RWPE2 (cell line): ENCODE measurements at regions not wholly inside any gene's neighbourhood (a gene's known extent, or its start where the extent isn't known, plus 50 kb on each side); places are given as distances from the start of the nearest gene placed in this dataset.

Experiments used
- ATAC-seq: fragments of 200-7000 bp; cut with Tn5 transposase; 3 replicates; pipeline ENCODE4 v1.9.1; 2021; ENCODE audit warnings: low read depth
- DNase-seq: peaks from one replicate; pipeline ENCODE4 v3.0.0-alpha.2; 2020; ENCODE audit warnings: low spot score
- H3K27ac ChIP-seq: fragments of 450-650 bp; 2 replicates; pipeline ENCODE4 v1.5.1; 2017; ENCODE audit warnings: mild to moderate bottlenecking; ENCODE audit not compliant: poor library complexity, severe bottlenecking
- H3K27me3 ChIP-seq: fragments of 250-450 bp; sonication (Bioruptor Pico); 2 replicates; pipeline ENCODE4 v1.5.1; 2021; ENCODE audit warnings: mild to moderate bottlenecking, moderate library complexity; ENCODE audit not compliant: insufficient read depth, poor library complexity, severe bottlenecking
- H3K36me3 ChIP-seq: fragments of 250-450 bp; sonication (Bioruptor Pico); 2 replicates; pipeline ENCODE4 v1.5.1; 2020; ENCODE audit warnings: low read depth, mild to moderate bottlenecking, moderate library complexity
- H3K4me1 ChIP-seq: fragments of 250-450 bp; sonication (Bioruptor Pico); 2 replicates; pipeline ENCODE4 v1.5.1; 2021; ENCODE audit warnings: mild to moderate bottlenecking, moderate library complexity; ENCODE audit not compliant: insufficient read depth, poor library complexity, severe bottlenecking
- H3K4me3 ChIP-seq: fragments of 250-450 bp; sonication (Bioruptor Pico); 2 replicates; pipeline ENCODE4 v1.5.1; 2021; ENCODE audit warnings: mild to moderate bottlenecking, moderate library complexity; ENCODE audit not compliant: severe bottlenecking
- H3K9me3 ChIP-seq: fragments of 250-450 bp; sonication (Bioruptor Pico); 2 replicates; pipeline ENCODE4 v1.5.1; 2021; ENCODE audit warnings: mild to moderate bottlenecking, moderate library complexity; ENCODE audit not compliant: severe bottlenecking
- TF ChIP-seq, protein P1 (sequence below): fragments of 450-650 bp; IDR thresholded peaks from one replicate; pipeline ENCODE4 v1.5.1; 2017; ENCODE audit warnings: mild to moderate bottlenecking, moderate library complexity; ENCODE audit not compliant: poor library complexity, severe bottlenecking

DNA sequence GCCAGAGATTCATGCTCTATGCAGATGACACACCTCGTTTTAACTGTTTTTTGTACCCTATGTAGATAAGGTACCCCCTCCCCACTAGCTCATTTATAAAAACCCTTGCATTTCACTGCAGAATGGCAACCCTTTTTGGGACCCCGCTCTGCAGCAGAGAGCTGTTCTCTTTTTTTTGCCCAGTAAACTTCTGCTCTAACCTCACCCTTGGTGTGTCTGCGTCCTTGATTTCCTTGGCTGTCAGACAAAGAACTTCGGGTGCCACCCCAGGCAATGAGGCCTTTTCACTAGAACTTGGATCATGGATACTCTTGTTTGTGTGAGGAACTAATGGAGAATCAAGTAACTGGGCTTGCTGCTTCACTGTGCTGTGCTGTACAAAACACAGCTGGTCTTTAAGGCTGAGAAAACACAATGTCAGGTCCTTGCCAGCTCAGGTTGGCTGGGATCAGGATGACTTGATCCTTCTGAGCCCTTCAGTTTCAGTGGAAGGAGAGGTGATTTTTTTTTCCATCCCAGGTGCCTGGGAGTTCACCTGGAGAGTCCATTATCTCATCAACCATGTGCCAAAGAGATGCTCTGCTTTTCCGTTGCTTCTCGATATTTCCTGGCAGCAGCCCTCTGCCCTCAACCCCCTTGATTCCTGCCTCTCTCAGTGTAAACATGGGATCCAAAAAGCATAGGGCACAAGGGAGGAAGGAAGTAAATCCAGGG, 133.2 kb upstream of the FAM20A start:
- no peak for DNase-seq
- H3K9me3 ChIP-seq = no peaks in the 10 kb centered on the region
- H3K36me3 ChIP-seq = no peaks in the 10 kb centered on the region
- H3K27me3 ChIP-seq = no peaks in the 10 kb centered on the region
- no peak overlapping the region for H3K27ac ChIP-seq
- TF ChIP-seq, protein P1, sequence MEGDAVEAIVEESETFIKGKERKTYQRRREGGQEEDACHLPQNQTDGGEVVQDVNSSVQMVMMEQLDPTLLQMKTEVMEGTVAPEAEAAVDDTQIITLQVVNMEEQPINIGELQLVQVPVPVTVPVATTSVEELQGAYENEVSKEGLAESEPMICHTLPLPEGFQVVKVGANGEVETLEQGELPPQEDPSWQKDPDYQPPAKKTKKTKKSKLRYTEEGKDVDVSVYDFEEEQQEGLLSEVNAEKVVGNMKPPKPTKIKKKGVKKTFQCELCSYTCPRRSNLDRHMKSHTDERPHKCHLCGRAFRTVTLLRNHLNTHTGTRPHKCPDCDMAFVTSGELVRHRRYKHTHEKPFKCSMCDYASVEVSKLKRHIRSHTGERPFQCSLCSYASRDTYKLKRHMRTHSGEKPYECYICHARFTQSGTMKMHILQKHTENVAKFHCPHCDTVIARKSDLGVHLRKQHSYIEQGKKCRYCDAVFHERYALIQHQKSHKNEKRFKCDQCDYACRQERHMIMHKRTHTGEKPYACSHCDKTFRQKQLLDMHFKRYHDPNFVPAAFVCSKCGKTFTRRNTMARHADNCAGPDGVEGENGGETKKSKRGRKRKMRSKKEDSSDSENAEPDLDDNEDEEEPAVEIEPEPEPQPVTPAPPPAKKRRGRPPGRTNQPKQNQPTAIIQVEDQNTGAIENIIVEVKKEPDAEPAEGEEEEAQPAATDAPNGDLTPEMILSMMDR = no peak
- H3K4me1 ChIP-seq = no peaks in the 10 kb centered on the region
- H3K4me3 ChIP-seq = no peak overlapping the region
- ATAC-seq = no peak

DNA sequence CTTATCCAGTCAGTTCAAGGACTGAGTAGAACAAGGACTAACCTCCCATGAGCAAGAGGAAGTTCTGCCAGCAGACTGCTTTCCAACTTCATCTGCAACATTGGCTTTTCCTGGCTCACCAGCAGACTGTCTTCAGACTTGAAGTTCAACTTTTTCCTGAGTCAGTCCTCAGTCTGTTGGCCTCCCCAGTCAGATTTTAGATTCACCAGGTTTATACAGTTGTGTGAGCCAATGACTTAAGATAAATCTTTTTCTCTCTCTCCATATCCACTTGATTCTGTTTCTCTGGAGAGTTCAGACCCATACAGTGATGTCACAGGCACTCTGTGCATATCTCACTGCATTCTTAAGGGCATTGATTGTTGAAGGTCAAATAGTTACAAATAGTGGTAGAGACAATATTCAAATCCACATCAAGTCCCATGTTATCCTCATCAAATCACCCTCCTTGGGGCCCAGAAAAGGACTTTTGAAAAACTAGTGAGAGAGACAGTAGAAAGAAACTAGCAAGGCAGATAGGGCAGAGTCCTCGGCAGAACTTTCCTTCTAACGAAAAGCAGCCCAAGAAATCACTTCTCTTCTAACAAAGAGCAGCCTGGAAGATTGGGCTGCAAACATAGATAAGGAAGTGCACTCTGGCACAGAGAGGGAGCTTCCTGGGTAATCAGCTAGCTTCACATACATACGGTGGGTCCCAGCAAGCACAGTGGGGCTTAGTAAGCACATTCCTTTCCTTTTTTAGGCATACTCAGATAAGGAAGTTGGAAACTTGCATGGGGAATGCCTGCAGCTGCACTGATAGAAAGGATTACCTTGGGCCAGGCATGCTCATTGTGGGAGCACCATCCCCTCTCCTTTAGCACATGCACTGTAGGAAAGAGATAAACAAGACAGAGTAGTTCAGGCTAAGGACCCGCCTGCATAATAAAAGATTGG, 132.3 kb upstream of the FAM20A start:
- Histone ChIP-seq H3K4me3 (no peak overlapping the region), H3K4me1 (no peaks in the 10 kb centered on the region), H3K27me3 (no peaks in the 10 kb centered on the region), H3K27ac (no peak overlapping the region), H3K36me3 (no peaks in the 10 kb centered on the region), H3K9me3 (no peaks in the 10 kb centered on the region)
- TF ChIP-seq, protein P1 = no peak
- no peak for ATAC-seq
- no peak for DNase-seq

DNA sequence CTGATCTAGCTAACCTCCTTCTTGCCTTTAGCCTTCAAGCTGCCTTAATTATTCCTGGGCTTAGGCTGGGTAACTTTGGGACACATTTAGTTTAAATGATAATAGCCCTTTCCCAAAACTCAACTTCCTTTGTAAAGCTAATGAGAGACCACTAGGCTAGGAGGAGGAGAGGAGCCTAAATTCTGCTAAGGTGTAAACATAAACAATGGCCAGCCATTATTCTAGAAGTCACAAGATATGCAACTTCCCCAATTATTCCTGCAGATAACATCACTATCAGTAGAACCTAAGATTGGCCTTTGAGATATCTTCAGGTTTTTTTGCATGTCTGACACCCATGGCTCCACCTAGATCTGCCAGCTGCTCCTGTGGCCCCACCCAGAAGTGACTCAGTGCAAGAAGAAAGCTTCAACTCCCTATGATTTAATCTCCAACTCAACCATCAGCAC, 131.2 kb upstream of the FAM20A start:
- no peak for DNase-seq
- H3K27ac ChIP-seq = no peak overlapping the region

DNA sequence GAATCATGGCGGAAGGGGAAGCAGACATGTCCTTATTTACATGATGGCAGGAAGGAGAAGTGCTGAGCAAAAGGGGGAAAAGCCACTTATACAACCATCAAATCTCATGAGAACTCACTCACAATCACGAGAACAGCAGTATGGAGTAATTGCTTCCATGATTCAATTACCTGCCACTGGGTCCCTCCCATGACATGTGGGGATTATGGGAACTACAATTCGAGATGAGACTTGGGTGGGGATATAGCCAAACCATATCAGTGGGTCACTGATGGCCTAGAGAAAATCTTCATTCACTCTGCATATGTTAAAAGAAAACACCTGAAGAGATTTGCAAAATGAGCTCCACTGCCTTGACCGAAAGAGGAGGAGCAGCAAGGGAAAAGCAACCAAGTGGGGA, 130.3 kb upstream of the FAM20A start:
- ATAC-seq (no peak), DNase-seq (no peak)
- Histone ChIP-seq H3K4me3 (no peak overlapping the region), H3K27me3 (peaks cover under 1% of the 10 kb centered on the region), H3K27ac (no peak overlapping the region), H3K4me1 (no peaks in the 10 kb centered on the region), H3K9me3 (no peaks in the 10 kb centered on the region), H3K36me3 (no peaks in the 10 kb centered on the region)
- TF ChIP-seq, protein P1 = no peak

More for the DNA sequence above, 131.2 kb upstream of the FAM20A start:
- Histone ChIP-seq H3K36me3 (no peaks in the 10 kb centered on the region), H3K4me1 (no peaks in the 10 kb centered on the region), H3K9me3 (no peaks in the 10 kb centered on the region), H3K4me3 (no peak overlapping the region), H3K27me3 (no peaks in the 10 kb centered on the region)
- no peak for ATAC-seq
- TF ChIP-seq, protein P1 = no peak
